Lower leg skin (tissue), 3 donors: ENCODE measurements at regions not wholly inside any gene's neighbourhood (a gene's known extent, or its start where the extent isn't known, plus 50 kb on each side); places are given as distances from the start of the nearest gene placed in this dataset.

Experiments used
- CTCF ChIP-seq, 3 donors: fragments of 450-650 bp; IDR thresholded peaks; one replicate each; pipeline ENCODE4 v1.5.1; 2016; ENCODE audit warnings: antibody characterized with exemption in 3 of 3, mild to moderate bottlenecking in 3 of 3, moderate library complexity in 2 of 3
- POLR2A ChIP-seq, 2 donors: fragments of 450-650 bp; IDR thresholded peaks; one replicate each; pipeline ENCODE4 v1.6.1; 2016 to 2017; ENCODE audit warnings: antibody characterized with exemption in 2 of 2, mild to moderate bottlenecking in 1 of 2, moderate library complexity in 1 of 2

GRCh38 chr20:53890443-53891305 is 179.7 kb downstream of the BCAS1 start:
- TF ChIP-seq CTCF (IDR thresholded peaks at IDR 0.05), result no peak
- no peak for TF ChIP-seq POLR2A (IDR thresholded peaks at IDR 0.05)
